GM12864 (cell line): ENCODE measurements at regions not wholly inside any gene's neighbourhood (a gene's known extent, or its start where the extent isn't known, plus 50 kb on each side); places are given as distances from the start of the nearest gene placed in this dataset.

Experiments used
- DNase-seq: peaks from one replicate; pipeline ENCODE4 v3.0.0-alpha.2; 2011; ENCODE audit warnings: low read depth
- H3K4me3 ChIP-seq: 2 replicates; pipeline ENCODE4 v1.5.1; 2011; ENCODE audit warnings: mild to moderate bottlenecking, low read depth, low read length, control low read depth
- CTCF ChIP-seq: IDR thresholded peaks from 2 replicates; pipeline ENCODE4 v1.5.1; 2011; ENCODE audit warnings: low read depth, mild to moderate bottlenecking, moderate library complexity, low read length, control low read depth, inconsistent platforms; ENCODE audit errors: missing control alignments

GRCh38 chr15:100710222-100710621 lies 107.8 kb downstream of the ASB7 start:
- TF ChIP-seq CTCF = no peak
- DNase-seq = no peak
- H3K4me3 ChIP-seq = no peak overlapping the region

GRCh38 chr15:100710744-100711515 lies 108.5 kb downstream of the ASB7 start:
- no peak for TF ChIP-seq CTCF
- no peak overlapping the region for H3K4me3 ChIP-seq
- no peak for DNase-seq

GRCh38 chr15:100711516-100712021 lies 109.2 kb downstream of the ASB7 start:
- DNase-seq = no peak
- no peak for TF ChIP-seq CTCF

GRCh38 chr15:100712226-100712625 lies 109.8 kb downstream of the ASB7 start:
- no peak overlapping the region for H3K4me3 ChIP-seq
- no peak for DNase-seq
- no peak for TF ChIP-seq CTCF

More at GRCh38 chr15:100711516-100712021, 109.2 kb downstream of the ASB7 start:
- H3K4me3 ChIP-seq = no peak overlapping the region

GRCh38 chr15:100713163-100713867 lies 110.9 kb downstream of the ASB7 start:
- H3K4me3 ChIP-seq = no peak overlapping the region
- no peak for TF ChIP-seq CTCF
- DNase-seq = no peak

GRCh38 chr15:100714034-100714748 lies 111.8 kb downstream of the ASB7 start:
- no peak for TF ChIP-seq CTCF
- no peak for DNase-seq
- no peak overlapping the region for H3K4me3 ChIP-seq
